ENCODE measurements at regions not wholly inside any gene's neighbourhood (a gene's known extent, or its start where the extent isn't known, plus 50 kb on each side); places are given as distances from the start of the nearest gene placed in this dataset.
A peak's percentile ranks its signal among the peaks of the same experiment; 100 is the strongest.
"Not testable (repeated sequence)": the region's sequence is repeated elsewhere in the genome, so short reads cannot be mapped to it uniquely, and the experiment has no call there.

GRCh38 chrX:66728818-66729271 is 90.0 kb upstream of the EDA2R start:
- Histone ChIP-seq H3K4me3 (replicated peaks in 1 of 3) (no peak overlapping the region), H3K27me3 (no peaks in the 10 kb centered on the region), H3K27ac (no peak overlapping the region), H3K4me1 (no peaks in the 10 kb centered on the region), H3K36me3 (no peaks in the 10 kb centered on the region), H3K9me3 (no peaks in the 10 kb centered on the region)
- peak; percentile 29 to 86 (median 53) for TF ChIP-seq CTCF (IDR thresholded peaks at IDR 0.05)
- no peak for TF ChIP-seq POLR2A (IDR thresholded peaks at IDR 0.05)
- 1% methylated on average over 10 to 16 of the region's 21 CpGs for WGBS, 2 donors
- intact Hi-C loops (cut with DNase I) = no loop called here
- DNase-seq = peak; percentile 47 to 58

DNA sequence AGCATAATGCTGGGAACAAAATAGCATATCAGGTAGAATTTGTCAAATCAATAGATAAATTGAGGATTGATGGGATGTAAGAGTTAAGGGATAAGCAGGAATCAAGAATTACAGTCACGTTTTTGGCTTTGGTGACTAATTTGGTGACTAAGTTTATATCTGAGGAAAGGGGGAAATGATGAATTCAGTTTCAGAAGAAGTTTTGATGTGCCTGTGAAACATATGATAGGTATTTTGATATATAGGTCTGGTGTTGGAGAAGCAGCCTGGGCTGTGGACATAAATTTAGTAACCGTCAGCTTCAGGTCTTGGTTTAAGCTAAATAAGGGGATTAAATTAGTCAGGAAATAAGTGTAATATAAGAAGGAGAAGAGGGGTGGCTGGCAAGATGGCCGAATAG is 79.0 kb upstream of the EDA2R start:
- no peak overlapping the region for H3K27ac ChIP-seq
- H3K36me3 ChIP-seq = no peaks in the 10 kb centered on the region
- no peaks in the 10 kb centered on the region for H3K9me3 ChIP-seq
- no peak for DNase-seq
- WGBS, 2 donors = 73 to 77% methylated on average over 3 of the region's 3 CpGs
- no peaks in the 10 kb centered on the region for H3K27me3 ChIP-seq
- no peaks in the 10 kb centered on the region for H3K4me1 ChIP-seq
- intact Hi-C loops (cut with DNase I) = no loop called here
- no peak for TF ChIP-seq CTCF (IDR thresholded peaks at IDR 0.05)
- no peak for TF ChIP-seq POLR2A (IDR thresholded peaks at IDR 0.05)
- no peak overlapping the region for H3K4me3 ChIP-seq (replicated peaks in 1 of 3)

DNA sequence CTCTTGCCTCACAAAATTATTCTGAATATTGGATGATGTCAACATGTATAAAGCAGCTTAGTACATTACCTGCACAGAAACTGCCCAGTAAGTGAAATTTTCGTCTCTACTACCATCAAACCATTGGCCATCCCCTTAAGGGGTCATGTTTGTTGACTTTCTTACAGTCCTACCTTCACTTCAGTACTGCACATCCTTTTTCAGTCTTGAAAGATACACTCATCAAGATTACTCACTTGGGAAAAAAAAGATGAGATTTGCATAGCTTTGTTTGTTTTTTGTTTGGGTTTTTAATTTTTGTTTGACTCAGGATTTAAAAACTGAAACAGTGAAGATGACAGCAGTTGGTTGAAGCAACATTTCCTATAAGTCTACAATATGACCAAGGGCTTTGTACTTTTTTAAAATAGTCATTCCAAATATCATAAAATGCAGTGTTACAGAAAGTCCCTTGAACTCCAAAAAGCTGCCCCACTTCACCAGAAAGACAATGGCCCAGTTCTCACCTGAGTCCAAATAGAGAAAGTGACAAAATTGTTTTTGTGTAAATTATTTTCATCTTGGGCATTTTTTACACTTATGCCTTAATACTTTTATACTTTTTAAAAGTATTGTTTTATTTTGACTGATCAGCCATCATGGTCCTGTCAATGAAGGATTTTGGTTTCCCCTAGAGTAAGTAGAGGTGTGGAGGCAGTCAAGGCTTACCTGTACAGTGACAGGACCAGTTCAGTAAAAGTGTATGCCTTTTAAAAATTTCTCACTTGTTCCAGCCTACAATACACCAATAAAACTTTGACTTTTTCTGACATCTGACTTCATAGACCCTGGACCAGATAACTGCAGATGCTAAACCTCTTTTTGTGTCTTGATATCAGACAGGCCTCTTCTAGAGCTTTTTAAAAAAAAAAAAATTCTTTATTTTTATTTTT is 59.7 kb upstream of the EDA2R start:
- no peaks in the 10 kb centered on the region for H3K9me3 ChIP-seq
- H3K27ac ChIP-seq = no peak overlapping the region
- no peaks in the 10 kb centered on the region for H3K27me3 ChIP-seq
- intact Hi-C loops (cut with DNase I) = no loop called here
- WGBS, 2 donors = 48 to 54% methylated on average over 1 of the region's 1 CpG
- H3K4me1 ChIP-seq = no peaks in the 10 kb centered on the region
- DNase-seq = no peak
- TF ChIP-seq POLR2A (IDR thresholded peaks at IDR 0.05) (no peak), CTCF (IDR thresholded peaks at IDR 0.05) (no peak)
- H3K36me3 ChIP-seq = no peaks in the 10 kb centered on the region
- no peak overlapping the region for H3K4me3 ChIP-seq (replicated peaks in 1 of 3)

GRCh38 chrX:66692512-66692911 is 53.6 kb upstream of the EDA2R start:
- DNase-seq; H3K27ac ChIP-seq; H3K4me3 ChIP-seq (replicated peaks in 1 of 3); intact Hi-C loops (cut with DNase I); H3K9me3 ChIP-seq; H3K27me3 ChIP-seq; H3K4me1 ChIP-seq; H3K36me3 ChIP-seq: not testable (repeated sequence)
- 91 to 98% methylated on average over 7 to 8 of the region's 8 CpGs for WGBS, 2 donors
